HFF-Myc (cell line): ENCODE measurements at regions not wholly inside any gene's neighbourhood (a gene's known extent, or its start where the extent isn't known, plus 50 kb on each side); places are given as distances from the start of the nearest gene placed in this dataset.

Experiments
- DNase-seq: peaks from one replicate; pipeline ENCODE4 v3.0.0-alpha.2; 2011; ENCODE audit warnings: low read depth; ENCODE audit errors: extremely low read depth
- H3K4me3 ChIP-seq: replicated peaks from 2 replicates; pipeline ENCODE4 v1.5.1; 2011; ENCODE audit warnings: low read depth, mild to moderate bottlenecking, control low read depth, low read length
- TF ChIP-seq, protein P1 (sequence below): IDR thresholded peaks from 2 replicates; pipeline ENCODE4 v1.5.1; 2012; ENCODE audit warnings: mild to moderate bottlenecking, low read depth, low read length, control low read depth; ENCODE audit errors: missing control alignments

DNA sequence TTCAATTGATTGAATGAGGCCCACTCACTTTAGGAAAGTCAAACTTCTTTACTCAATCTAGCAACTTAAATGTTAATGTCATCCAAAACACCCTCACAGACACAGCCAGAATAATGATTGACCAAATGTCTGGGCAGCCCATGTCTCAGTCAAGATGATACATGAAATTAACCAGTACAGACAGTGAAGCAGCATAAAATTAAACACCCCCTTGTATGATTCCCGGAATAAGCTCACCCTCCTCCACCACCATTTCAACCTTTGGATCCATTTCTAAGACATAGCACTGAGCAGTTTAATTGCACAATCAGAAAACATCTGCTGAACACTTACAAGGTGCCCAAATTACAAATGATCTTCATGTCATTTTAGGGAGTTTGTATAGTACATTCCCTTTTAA is 570.7 kb upstream of the ID2 start:
- TF ChIP-seq, protein P1, sequence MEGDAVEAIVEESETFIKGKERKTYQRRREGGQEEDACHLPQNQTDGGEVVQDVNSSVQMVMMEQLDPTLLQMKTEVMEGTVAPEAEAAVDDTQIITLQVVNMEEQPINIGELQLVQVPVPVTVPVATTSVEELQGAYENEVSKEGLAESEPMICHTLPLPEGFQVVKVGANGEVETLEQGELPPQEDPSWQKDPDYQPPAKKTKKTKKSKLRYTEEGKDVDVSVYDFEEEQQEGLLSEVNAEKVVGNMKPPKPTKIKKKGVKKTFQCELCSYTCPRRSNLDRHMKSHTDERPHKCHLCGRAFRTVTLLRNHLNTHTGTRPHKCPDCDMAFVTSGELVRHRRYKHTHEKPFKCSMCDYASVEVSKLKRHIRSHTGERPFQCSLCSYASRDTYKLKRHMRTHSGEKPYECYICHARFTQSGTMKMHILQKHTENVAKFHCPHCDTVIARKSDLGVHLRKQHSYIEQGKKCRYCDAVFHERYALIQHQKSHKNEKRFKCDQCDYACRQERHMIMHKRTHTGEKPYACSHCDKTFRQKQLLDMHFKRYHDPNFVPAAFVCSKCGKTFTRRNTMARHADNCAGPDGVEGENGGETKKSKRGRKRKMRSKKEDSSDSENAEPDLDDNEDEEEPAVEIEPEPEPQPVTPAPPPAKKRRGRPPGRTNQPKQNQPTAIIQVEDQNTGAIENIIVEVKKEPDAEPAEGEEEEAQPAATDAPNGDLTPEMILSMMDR: no peak
- H3K4me3 ChIP-seq: no peak overlapping the region
- DNase-seq: no peak

DNA sequence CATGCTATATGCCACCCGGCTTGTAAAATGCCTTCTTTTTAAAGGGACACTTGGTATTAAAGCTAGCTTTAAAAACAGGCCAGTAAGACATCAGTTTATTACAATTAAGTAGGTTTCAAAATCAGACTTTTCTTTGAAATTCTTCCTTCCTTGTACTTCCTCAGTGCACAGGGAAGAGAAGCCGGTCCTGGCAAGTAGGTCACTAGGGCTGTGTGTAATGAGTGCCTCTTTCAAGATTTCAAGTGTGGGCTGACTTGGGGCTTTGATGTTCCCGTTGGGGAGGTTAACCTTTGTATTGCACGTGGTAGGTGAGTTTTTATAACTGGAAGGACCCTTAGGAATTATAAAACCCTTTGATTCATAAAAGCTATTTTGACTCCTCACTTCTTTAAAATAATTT is 566.4 kb upstream of the ID2 start:
- H3K4me3 ChIP-seq: no peak overlapping the region
- DNase-seq: no peak
- TF ChIP-seq, protein P1: no peak

DNA sequence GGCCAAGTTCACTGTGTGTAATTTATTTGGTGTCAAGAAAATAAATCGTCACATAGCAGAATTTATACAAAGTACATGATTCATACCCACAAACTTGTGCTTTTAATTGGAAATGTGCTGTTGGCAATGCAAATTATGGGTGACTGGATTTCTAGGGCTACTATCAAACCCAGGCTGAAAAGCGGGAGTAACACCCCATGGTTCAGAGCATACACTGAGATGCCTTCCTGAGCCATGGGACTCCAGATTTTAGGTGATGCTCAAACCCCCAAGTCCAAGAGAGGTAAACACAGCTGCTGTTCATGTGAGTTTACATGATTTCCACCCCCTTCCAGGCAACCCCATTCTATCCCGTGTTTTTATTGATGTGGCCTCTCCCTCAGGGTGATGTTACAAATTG is 565.9 kb upstream of the ID2 start:
- no peak overlapping the region for H3K4me3 ChIP-seq
- TF ChIP-seq, protein P1: no peak
- no peak for DNase-seq

DNA sequence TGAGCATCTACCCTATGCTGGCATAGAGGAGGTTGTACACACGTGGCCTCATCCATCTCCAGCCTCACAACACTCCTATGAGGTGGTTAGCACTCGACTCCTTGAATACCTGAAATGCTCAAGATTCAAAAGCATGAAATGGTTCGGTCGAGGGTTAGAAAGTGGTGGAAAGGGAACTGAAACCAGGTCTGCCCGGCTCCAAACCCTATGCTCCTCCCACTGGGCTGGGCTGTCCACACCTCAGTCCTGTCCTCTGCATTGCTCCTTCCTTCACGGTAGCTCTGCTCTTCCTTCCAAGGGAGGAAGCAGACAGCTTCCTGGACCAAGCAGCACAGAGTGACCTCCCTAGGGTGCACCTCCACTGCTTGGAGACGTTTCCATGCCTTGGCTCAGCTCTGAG is 565.2 kb upstream of the ID2 start:
- TF ChIP-seq, protein P1: no peak
- no peak overlapping the region for H3K4me3 ChIP-seq
- DNase-seq: no peak

DNA sequence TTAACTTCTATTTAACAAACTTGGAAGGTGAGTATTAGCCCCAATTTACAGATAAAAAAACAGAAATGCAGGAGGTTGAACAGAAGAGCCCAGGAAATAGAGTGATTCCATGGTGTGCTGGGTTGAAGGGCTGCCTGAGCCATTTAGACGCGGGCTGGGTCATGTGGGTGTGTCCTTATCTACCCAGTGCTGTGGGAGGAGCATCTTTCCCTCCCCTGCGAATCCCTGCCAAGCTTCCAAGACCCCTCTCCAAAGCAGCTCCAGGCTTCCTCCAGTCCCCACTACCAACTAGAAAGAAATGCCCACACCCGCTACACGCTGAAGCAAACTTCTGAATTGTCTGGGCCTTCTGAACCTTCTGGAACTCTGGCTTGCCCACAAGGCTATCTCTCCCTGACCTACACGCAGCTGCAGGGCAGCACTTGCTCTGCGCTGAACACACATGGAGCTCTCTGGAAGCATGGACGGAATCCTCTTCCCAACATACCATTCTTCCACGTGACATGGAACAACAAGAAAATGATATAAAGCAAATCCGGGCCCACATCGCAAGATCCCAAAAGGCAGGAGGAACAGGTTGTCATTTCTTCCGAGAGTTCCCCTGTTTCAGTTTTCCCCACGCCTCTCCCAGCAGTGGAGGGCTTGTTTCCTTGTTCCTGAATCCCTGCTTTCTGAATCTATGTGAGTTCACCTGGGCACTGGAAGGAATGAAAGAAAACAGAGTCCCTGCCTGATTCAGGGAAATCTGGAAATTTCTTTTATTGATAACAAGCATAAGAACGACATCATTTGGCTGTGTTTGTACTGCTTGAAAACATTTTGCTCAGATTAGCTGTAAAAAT is 562.7 kb upstream of the ID2 start:
- no peak for DNase-seq
- TF ChIP-seq, protein P1: no peak
- no peak overlapping the region for H3K4me3 ChIP-seq

DNA sequence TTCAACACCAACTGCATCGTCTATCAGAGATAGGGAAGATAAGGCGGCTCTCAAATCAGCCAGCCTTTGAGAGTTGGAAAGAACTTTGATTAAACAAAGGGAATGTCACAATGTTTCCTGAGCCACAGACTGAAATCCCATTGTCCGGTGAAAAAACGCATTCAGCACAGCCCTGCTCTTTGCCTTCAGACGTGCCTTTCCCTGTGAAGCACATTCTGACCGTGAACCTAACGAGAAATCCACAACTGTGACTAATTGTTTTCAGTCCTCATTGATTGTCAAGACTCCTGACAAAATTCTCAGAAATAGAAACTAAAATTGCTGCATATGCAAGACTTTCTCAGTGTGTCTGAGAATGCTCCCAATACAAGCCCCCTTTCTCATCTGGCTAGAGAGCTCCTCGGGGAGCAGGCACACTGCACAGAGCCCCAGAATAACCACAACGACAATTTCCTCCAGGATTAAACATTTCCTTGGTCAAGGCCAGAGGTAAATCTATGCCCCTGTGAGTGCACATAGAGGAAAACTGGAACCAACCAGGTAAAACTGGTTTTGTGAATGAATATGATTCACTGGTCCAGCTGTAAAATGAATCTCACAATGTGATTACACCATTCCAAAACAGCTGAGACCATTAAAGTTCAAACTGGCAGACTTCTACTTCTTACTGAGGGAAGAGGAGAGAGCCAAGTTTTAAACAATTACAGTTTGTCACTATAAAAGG is 561.9 kb upstream of the ID2 start:
- TF ChIP-seq, protein P1: no peak
- no peak for DNase-seq
- no peak overlapping the region for H3K4me3 ChIP-seq
